ENCODE measurements at regions not wholly inside any gene's neighbourhood (a gene's known extent, or its start where the extent isn't known, plus 50 kb on each side); places are given as distances from the start of the nearest gene placed in this dataset.
"Not testable (repeated sequence)": the region's sequence is repeated elsewhere in the genome, so short reads cannot be mapped to it uniquely, and the experiment has no call there.

DNA sequence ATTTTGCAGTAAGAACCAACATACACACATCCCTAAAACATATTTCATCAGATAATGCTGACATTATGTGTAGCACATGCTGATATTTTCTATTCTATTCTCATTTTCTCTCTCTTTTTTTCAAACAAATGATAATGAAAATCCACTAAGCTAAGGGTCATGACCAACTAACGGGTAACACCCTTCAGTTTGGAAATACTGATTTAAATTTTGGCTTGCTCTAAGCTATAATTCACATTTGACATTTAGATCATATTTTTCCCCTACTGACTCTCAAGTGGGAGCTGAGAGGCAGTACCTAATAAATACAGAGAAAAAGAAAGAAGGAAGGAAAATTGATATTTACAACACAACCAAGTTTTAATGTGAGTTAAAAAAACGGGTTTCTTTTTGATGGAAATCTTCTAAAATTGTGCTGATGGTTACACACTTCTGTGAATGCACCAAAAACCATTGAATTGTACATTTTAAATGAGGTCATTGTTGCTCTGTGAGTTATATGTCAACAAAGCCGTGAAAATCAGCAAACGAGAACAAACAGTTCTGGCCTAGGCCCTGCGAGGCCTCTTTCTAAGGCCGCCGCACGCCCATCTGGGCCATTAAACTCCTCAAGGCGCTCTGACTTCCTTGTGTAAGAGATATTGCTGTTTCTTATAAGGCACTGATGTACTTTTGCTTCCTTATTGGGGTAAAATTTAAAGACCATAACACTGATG lies 124.2 kb downstream of the GALR1 start:
- no peak for DNase-seq

DNA sequence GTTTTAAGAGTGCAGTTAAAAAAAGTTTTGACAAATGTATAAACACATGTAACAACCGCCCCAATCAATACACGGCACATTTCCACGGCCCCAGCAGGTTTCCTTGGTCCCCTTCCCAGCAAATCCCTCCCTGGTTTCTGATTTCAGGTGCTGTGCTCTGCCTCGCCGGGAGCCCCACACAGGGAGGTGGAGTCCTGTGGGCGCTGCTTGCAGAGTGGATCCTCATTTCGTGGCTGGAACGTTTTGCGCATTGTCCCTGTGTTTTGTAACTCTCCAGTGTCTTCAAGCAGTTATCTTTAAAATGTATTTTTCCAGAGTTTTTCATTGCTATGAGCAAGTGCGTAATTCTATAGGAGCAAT lies 124.8 kb downstream of the GALR1 start:
- DNase-seq, result no peak

DNA sequence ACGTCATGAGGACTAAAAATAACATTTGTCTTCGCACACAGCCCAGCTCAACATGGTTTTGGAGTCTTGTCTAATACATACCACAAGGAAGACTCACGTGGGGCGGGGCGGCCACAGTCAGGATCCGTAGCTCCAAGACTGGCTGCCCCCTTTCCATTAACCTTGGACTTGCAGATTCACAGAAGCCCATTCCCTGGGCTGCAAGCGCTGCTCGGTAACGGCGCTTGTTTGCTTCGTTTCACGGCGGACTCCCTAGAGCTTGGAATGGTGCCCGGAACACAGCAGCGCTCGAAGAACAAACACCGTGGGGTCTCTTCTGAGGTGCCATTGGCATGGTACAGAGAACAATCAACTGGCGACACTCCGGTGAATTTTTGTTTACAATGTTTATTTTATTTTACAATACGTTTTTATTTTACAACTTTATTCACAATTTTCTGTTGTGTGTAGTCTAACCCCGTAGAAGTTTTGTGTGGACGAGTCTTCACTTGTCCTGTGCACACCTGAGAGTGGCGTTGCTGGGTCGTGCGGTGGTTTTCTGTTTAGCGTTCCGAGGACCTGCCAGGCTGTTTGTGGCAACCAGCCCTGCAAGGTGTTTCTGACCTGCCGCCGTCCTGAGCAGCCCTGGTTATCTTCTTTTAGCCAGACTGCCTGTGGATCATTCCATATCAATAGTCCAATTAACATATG lies 126.5 kb downstream of the GALR1 start:
- DNase-seq, result no peak

DNA sequence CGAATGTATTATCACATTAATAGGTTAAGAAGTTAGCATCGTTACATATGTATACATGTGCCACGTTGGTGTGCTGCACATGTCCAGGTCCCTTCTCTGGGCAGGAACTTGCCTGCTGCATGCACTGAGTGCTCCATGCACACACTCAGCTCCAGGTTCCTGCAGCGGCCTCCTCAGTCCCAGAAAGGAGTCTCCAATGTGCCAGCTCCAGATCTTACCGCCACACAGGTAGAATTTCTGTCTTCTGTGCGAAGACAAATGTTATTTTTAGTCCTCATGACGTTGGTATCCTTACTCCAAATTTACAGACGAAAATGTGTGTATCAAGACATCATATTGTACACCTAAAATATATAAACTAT lies 127.1 kb downstream of the GALR1 start:
- DNase-seq, result no peak

DNA sequence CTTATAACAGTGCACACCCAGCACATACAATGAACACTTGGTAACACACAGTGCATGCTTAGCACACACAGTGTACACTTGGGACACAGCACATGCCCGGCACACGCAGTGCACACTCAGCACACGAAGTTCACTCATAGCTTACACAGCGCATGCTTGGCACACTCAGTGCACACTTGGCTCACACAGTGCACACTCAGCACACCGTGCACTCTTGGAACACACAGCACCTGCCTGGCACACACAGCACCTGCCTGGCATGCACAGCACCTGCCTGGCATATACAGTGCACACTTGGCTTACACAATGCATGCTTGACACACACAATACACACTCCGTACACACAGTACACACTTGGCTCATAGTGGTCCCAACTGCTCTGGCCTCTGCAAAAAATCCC lies 128.2 kb downstream of the GALR1 start:
- no peak for DNase-seq

DNA sequence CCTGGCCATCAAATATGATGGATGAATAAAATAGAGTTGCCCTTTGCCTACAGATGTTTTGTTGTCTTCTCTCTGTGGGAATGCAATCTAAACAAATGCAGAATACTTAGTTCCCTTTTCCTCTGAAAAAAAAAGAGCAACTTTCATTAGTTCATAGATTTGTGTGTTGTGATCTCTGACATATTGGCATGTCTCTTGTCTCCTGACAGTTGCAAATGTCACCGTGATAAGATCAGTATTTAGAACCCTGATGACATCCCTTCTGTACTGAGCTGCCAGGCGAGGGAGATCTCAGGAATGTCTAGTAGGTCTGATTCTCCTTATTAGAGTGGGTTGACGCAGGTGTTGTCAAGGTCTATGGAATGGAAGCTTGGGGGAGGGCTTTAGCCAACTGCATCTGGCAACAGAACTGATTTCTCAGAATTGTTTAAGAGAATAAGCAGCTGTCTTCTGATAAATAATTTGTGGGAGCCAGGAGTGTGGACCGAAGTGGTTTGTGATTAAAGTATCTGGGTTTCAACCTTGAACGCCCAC lies 130.4 kb downstream of the GALR1 start:
- no peak for DNase-seq

DNA sequence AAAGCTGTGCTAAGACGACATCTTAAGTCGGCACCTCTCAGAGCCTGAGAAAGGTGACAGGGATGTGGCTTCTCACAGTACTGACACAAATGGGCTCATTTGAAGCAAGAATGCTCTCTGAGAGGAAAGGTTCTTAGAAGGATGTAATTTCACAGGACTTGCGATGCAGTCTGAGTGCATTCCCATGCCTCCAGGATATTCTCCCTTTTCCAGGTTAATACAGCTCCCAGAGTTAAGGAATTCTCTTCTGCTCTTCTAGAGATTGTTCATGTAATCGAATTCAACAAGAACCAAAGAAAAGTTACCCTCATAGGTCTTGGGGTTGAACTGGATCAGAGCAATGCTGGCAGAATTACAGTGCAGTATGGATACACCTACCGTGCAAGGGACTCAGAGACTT lies 131.0 kb downstream of the GALR1 start:
- DNase-seq, result no peak

DNA sequence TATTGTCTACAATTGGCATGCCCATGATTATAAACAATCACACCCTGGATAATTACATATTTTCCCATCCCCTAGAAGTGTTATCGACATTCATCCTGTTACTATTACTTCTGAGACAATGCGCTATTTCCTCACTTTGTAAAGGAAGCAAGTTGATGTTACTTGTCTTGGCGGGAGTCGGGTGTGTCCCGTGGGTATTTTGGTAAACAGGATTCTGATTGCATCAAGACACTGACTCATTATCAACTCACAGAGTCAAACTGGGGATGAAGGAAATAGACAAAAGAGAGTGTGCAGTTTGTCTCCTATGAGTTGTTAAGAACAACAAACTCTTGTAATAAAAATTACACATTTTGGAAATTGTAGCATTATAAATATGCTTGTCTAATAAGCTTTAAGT lies 142.7 kb downstream of the GALR1 start:
- no peak for DNase-seq

DNA sequence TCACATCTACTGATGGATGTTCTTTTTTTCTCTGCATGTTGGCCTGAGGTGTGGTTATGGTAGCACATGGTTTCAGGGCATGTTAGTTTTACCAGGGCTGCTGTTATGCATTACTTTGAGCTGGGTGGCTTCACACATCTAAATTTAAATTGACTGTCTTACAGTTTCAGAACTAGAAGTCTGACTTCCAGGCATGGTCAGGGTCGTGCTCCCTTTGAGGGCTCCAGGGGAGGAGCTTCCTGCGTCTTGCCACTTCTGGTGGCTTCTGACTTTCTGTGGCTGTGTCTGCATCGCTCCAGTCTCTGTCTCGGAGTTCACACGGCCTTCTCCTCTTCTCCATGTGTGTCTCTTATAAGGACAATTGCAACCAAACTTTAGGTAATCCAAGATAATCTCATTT lies 143.9 kb downstream of the GALR1 start:
- no peak for DNase-seq

DNA sequence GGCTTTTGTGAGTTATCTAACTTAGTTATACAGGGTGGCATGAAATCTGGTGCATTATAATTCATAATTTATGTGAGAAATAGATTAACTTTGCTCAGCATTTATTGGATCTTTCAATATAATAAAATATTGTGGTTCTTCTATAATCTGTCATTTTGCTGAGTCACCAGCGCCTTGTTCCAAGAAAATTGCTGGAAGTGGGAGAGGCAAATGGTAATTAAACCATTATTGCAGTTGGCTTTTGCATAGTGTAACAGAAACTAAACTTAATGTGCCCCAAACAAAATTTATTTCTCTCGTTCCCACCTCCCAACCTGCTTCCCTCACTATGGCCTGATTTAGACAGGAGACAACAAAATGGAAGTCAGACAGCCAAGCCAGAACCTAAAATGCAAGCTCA lies 146.3 kb downstream of the GALR1 start:
- no peak for DNase-seq

DNA sequence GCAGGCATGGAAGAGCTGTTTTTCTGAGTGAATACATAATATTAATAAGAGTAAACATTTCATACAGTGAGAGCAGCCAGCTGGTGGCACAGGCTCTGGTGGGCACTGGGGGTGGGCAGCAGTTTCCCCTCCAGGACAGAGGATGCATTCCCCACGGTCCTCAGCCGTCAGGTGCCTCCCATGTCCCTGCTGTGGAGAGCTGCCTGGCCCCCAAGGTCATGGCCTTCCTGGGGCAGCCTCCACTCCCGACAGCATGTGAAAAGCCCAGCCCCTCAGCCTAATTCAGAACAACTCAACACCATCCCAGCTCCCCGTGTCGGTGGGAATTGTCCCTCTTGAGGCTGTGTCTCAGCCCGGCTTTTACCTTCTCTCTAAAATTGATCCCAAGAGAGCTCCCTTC lies 147.4 kb downstream of the GALR1 start:
- DNase-seq, result no peak

DNA sequence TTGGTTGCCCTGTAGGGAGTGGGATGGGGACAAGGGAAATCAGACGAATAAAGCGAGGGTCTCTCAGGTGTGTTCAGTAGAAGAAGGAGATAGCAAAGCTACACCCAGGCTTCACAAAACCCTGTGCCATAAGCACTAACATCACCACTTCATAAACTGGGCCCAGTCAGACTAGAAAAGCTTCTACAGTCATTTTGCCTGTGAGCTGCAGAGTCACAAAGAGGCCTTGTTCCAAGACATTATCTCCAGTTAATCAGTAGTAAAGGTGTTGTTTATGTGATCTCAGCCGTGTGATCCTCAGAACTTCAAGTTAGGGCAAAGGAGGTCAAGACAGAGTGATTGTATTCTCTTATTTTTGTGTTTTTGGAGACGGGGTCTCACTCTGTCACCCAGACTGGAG lies 148.0 kb downstream of the GALR1 start:
- no peak for DNase-seq

DNA sequence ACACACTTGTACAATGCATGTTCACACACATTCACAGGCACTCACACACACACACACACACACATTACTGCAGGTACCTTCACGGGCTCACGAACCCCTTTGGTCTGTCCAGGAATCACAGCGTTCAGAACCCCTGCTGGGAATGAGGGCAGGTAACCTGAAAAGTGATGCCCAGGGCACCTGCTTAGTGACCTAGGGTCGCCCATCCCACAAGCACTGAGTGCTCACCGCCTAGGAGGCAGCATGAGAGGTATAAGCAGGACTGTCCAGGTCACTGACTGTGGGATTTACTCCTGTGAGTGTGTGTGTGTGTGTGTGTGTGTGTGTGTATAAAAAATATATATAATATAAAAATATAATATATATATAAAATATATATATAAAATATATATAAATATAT lies 150.9 kb downstream of the GALR1 start:
- no peak for DNase-seq

DNA sequence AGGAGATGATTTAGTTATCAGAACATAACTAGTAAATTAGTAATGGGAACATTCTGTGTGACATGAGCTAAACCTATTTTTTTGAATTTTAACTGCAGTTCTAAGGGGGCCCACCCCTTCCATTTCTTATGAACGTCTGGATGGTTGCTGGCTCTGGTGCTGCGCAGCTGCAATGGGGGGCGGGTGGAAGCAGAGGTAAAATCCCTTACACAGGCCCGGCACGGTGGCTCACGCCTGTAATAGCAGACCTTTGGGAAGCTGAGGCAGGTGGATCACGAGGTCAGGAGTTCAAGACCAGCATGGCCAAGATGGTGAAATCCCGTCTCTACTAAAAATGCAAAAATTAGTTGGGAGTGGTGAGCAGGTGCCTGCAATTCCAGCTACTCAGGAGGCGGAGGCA lies 151.5 kb downstream of the GALR1 start:
- no peak for DNase-seq

DNA sequence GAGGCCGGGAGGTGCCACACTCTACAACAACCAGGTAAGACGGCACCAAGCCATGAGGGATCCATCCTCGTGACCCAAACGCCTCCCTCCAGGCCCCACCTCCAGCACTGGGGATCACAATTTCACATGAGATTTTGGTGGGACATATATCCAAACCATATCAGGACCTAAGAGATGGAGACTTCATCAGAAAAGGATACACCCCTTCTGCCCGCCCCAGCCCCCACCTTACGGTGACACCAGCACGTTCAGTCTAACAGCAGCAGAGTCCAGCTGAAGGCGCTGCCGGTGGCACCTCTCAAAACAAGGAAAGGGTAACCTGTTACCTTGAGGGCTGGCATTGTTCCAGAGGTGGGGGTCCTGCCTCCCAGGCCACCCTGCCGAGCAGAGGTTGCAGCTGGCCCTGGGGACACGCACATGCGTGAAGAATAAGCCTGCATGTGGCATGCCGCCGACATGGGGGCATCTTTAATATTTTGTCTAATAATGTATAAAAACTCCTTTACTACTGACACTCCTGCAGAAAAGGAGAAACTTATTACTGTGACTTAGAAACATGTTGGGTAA lies 154.4 kb downstream of the GALR1 start:
- DNase-seq, result no peak

DNA sequence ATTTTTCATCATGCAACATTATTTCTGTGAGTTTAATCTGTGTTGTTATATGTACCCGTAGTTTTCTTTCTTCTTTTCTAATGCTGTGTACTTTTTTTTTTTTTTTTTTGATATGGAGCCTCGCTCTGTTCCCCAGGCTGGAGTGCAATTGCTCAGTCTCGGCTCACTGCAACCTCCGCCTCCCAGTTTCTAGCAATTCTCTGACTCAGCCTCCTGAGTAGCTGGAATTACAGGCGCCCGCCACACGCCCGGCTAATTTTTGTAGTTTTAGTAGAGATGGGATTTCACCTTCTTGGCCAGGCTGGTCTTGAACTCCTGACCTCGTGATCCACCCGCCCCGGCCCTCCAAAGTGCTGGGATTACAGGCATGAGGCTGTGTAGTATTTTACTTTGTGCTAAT lies 155.4 kb downstream of the GALR1 start:
- DNase-seq, result no peak

DNA sequence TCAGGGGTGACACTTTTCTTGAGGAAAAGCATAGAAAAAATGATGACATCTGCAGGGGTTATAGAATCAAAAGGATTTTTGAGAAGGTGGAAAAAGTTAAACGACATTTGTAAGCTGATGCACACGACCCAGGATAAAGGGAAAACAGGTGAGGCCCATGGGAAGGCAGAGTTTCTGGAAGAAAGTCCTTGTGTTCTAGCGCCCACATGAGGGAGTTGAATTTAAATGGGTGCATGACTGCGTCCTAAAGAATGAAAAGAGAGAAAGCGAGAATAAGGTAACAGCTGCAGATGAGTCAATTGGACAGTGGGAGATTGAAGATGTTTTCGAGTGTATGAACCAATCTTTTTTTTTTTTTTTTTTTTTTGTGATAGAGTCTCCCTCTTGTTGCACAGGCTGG lies 158.1 kb downstream of the GALR1 start:
- no peak for DNase-seq

DNA sequence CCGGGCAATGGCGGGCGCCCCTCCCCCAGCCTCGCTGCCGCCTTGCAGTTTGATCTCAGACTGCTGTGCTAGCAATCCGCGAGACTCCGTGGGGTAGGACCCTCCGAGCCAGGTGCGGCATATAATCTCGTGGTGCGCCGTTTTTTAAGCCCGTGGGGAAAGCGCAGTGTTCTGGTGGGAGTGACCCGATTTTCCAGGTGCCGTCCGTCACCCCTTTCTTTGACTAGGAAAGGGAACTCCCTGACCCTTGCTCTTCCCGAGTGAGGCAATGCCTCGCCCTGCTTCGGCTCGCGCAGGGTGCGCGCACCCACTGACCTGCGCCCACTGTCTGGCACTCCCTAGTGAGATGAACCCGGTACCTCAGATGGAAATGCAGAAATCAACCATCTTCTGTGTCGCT lies 171.9 kb downstream of the GALR1 start:
- DNase-seq, result not testable (repeated sequence)

DNA sequence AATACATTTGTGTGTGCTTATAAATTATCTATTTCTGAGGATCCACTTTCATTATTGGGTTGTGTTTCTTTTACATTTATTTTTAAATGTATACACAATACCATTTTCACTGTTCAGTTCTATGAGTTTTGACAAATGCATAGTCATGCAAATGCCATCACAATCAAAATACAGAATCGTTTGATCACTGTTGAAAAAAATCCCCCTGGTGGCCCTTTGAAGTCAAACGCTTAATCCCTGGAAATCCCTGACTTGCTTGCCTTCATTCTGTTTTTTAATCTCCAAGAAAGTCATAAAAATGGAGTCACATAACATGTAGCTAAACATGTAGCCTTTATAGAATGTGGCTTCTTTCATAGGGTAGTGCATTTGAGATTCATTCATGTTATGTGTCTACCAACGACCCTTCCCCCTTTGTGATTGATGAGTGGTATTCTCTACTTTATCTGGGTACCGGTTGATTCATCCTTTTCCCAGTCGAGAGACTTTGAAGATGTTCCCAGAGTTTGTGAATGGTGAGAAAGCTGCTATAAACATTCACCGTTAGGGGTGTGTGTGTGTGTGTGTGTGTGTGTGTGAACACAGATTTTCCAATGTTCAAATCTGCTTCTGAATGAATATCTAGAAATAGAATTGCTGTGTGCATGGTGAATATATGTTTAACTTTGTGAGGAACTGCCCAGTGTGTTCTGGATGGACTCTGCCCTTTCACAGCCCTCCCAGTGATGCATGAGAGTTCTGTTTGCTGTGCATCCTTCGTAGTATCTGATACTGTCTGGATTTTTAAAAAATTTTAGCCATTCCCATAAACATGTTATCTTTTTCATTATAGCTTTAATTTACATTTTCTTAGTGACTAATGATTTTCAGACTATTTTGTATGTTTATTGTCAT lies 173.6 kb downstream of the GALR1 start:
- no peak for DNase-seq

DNA sequence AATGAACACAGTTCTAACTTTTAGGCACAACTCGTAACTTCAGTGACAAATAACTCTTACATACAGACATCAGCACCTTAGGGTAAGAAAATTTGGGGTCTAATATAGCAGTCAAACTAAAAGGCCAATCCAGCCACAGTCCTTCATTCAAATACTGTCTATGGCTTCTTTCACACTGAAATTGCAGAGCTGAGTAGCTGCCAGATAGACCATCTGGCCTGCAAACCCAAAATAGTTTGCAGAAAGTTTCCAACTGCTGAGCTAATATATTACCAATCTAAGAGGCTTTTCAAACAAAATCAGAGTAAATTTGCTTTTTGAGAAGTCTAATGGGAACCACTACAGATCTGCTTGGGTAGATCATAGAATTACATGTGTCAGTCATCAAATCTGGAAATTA lies 183.4 kb downstream of the GALR1 start:
- DNase-seq, result no peak

DNA sequence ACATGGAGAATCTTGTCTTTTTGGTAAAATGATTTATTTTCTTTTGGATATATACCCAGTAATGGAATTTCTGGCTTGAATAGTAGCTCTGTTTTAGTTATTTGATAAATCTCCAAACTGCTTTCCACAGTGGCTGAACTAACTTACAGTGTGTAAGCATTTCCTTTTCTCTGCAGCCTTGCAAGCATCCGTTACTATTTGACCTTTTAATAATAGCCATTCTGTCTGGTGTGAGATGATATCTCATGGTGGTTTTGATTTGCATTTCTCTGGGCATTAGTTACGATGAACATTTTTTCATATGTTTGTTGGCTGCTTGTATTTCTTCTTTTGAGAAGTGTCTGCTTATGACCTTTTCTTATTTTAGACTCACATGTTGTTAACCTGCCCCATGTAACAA lies 190.2 kb downstream of the GALR1 start:
- DNase-seq, result no peak

DNA sequence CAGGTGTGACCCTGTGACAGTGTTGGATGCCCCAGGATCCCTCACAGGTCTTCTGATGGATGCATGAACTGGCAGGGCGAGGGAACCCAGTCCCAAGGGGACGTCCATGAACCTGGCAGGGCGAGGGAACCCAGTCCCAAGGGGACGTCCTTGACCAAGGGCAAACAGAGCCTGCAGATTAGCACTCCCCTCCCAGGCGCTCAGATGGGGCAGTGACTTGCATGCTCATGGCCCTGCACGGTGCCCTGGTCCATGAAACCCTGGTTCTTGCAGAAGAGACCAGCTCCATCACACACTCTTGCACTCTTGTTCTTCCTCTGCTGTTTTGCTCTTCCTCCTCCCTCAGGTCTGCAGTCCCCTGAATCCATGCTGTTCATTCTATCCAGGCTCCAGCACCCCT lies 192.7 kb downstream of the GALR1 start:
- DNase-seq, result no peak

DNA sequence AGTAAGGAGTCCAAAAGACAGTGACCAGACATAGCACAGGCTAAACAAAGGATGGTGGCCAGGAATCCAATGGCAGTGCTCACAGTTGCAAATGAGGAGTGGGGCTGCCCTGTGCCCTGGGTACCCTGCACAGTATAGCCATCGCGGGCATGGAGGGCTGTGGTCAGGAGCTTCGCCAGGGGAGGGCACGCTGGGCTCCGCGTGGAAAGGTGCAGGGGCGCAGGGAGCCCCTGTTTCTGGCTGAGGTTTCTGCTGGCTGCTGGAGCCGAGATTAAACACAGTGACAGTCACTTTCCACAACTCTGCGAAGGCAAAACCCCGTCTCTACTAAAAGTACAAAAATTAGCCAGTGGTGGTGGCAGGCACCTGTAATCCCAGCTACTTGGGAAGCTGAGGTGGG lies 194.7 kb downstream of the GALR1 start:
- no peak for DNase-seq

DNA sequence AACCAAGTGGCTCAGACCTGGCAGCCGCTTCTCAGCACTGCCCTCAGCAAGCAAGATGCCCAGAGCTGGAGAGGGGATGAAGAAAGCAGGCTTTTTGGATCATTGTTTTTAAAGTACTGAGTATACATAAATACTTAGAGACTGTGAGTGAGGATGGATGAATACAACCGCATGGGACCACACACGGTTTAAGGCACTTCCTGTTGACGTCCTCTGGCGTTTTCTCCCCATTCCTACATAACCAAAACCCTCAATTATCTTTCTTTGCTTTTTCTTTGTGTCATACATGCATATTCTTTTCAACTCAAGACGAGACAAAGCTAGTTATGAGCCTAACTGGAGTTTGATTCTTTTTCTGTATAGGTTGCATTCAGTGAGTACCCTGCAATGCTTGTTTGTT lies 198.4 kb downstream of the GALR1 start:
- DNase-seq, result no peak

Measured in NCI-H1048 (cell line).